HepG2 (cell line): ENCODE measurements at regions not wholly inside any gene's neighbourhood (a gene's known extent, or its start where the extent isn't known, plus 50 kb on each side); places are given as distances from the start of the nearest gene placed in this dataset.

Experiments
- EHMT2 ChIP-seq: fragments of 200-600 bp; sonication (generic); IDR thresholded peaks from 2 replicates; pipeline ENCODE4 v1.7.0; 2017; ENCODE audit warnings: antibody characterized with exemption, low read depth, low read length, borderline replicate concordance
- HOXA7 ChIP-seq: sonication (generic); formaldehyde crosslinking; IDR thresholded peaks from 2 replicates; pipeline ENCODE4 v1.8.1; 2022; ENCODE audit warnings: mild to moderate bottlenecking, missing genetic modification reagents, moderate library complexity
- TCF12 ChIP-seq, 2 experiments: fragments of 450-650 bp in 1 of 2; sonication (generic) in 1 of 2; formaldehyde crosslinking in 1 of 2; IDR thresholded peaks; 2 replicates each; pipeline versions ENCODE4 v1.6.1 to v1.8.0; 2017 to 2022; ENCODE audit warnings: antibody characterized with exemption in 1 of 2, mild to moderate bottlenecking in 1 of 2, missing genetic modification reagents in 1 of 2, moderate library complexity in 1 of 2
- ZNF136 ChIP-seq: sonication (generic); formaldehyde crosslinking; IDR thresholded peaks from 2 replicates; pipeline ENCODE4 v1.8.1; 2022; ENCODE audit warnings: low read depth, mild to moderate bottlenecking, moderate library complexity, missing genetic modification reagents
- ZNF142 ChIP-seq: sonication (generic); formaldehyde crosslinking; IDR thresholded peaks from 2 replicates; pipeline ENCODE4 v1.4.0; 2020; ENCODE audit warnings: missing genetic modification reagents
- ZNF333 ChIP-seq: sonication (generic); formaldehyde crosslinking; IDR thresholded peaks from 2 replicates; pipeline ENCODE4 v1.4.0; 2020; ENCODE audit warnings: mild to moderate bottlenecking, missing genetic modification reagents, borderline replicate concordance
- ZNF580 ChIP-seq: IDR thresholded peaks from 2 replicates; pipeline ENCODE4 v1.6.1; 2016; ENCODE audit warnings: low read depth, borderline replicate concordance
- ZNF629 ChIP-seq: sonication (generic); formaldehyde crosslinking; conservative IDR thresholded peaks from 2 replicates; pipeline ENCODE4 v1.5.0; 2020; ENCODE audit warnings: missing genetic modification reagents
- ZNF770 ChIP-seq: sonication (generic); formaldehyde crosslinking; IDR thresholded peaks from 2 replicates; pipeline ENCODE4 v1.5.0; 2020; ENCODE audit warnings: mild to moderate bottlenecking, missing genetic modification reagents
- ZNF777 ChIP-seq: sonication (generic); formaldehyde crosslinking; IDR thresholded peaks from 2 replicates; pipeline ENCODE4 v1.4.0; 2020; ENCODE audit warnings: missing genetic modification reagents
- TF ChIP-seq, protein P1 (sequence below): sonication (generic); formaldehyde crosslinking; IDR thresholded peaks from 2 replicates; pipeline ENCODE4 v1.4.0; 2020; ENCODE audit warnings: missing genetic modification reagents
- TF ChIP-seq, protein P2 (sequence below): sonication (generic); formaldehyde crosslinking; IDR thresholded peaks from 2 replicates; pipeline ENCODE4 v1.9.0; 2021; ENCODE audit warnings: missing genetic modification reagents, borderline replicate concordance

GRCh38 chr16:10265770-10266615, 83.8 kb upstream of the GRIN2A start (continued):
- peak; percentile 93 for TF ChIP-seq ZNF142 (CRISPR knock-in tag)
- TF ChIP-seq EHMT2: peak; percentile 90; the same call in 1 of the 2 replicates
- 0 out of 2 replicates have a peak, but pooled peaks have one; percentile 36 for TF ChIP-seq ZNF333 (CRISPR knock-in tag)
- peak; percentile 89 for TF ChIP-seq ZNF770
- peak; percentile 68; the same call in 1 of the 2 replicates for TF ChIP-seq ZNF580 (CRISPR knock-in tag)
- TF ChIP-seq TCF12 (IDR thresholded peaks at IDR 0.05): no peak
- TF ChIP-seq TCF12 (CRISPR knock-in tag; IDR thresholded peaks at IDR 0.05): peak; percentile 97
- TF ChIP-seq, protein P1, sequence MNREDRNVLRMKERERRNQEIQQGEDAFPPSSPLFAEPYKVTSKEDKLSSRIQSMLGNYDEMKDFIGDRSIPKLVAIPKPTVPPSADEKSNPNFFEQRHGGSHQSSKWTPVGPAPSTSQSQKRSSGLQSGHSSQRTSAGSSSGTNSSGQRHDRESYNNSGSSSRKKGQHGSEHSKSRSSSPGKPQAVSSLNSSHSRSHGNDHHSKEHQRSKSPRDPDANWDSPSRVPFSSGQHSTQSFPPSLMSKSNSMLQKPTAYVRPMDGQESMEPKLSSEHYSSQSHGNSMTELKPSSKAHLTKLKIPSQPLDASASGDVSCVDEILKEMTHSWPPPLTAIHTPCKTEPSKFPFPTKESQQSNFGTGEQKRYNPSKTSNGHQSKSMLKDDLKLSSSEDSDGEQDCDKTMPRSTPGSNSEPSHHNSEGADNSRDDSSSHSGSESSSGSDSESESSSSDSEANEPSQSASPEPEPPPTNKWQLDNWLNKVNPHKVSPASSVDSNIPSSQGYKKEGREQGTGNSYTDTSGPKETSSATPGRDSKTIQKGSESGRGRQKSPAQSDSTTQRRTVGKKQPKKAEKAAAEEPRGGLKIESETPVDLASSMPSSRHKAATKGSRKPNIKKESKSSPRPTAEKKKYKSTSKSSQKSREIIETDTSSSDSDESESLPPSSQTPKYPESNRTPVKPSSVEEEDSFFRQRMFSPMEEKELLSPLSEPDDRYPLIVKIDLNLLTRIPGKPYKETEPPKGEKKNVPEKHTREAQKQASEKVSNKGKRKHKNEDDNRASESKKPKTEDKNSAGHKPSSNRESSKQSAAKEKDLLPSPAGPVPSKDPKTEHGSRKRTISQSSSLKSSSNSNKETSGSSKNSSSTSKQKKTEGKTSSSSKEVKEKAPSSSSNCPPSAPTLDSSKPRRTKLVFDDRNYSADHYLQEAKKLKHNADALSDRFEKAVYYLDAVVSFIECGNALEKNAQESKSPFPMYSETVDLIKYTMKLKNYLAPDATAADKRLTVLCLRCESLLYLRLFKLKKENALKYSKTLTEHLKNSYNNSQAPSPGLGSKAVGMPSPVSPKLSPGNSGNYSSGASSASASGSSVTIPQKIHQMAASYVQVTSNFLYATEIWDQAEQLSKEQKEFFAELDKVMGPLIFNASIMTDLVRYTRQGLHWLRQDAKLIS (CRISPR knock-in tag): peak; percentile 70; the same call in 1 of the 2 replicates
- 0 out of 2 replicates have a peak, but pooled peaks have one; percentile 25 for TF ChIP-seq HOXA7 (CRISPR knock-in tag)
- peak; percentile 97 for TF ChIP-seq ZNF136 (CRISPR knock-in tag)
- 0 out of 2 replicates have a peak, but pooled peaks have one; percentile 59 for TF ChIP-seq ZNF777
- TF ChIP-seq ZNF629 (CRISPR knock-in tag): peak; percentile 55
- TF ChIP-seq, protein P2, sequence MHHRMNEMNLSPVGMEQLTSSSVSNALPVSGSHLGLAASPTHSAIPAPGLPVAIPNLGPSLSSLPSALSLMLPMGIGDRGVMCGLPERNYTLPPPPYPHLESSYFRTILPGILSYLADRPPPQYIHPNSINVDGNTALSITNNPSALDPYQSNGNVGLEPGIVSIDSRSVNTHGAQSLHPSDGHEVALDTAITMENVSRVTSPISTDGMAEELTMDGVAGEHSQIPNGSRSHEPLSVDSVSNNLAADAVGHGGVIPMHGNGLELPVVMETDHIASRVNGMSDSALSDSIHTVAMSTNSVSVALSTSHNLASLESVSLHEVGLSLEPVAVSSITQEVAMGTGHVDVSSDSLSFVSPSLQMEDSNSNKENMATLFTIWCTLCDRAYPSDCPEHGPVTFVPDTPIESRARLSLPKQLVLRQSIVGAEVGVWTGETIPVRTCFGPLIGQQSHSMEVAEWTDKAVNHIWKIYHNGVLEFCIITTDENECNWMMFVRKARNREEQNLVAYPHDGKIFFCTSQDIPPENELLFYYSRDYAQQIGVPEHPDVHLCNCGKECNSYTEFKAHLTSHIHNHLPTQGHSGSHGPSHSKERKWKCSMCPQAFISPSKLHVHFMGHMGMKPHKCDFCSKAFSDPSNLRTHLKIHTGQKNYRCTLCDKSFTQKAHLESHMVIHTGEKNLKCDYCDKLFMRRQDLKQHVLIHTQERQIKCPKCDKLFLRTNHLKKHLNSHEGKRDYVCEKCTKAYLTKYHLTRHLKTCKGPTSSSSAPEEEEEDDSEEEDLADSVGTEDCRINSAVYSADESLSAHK: no peak
